K562 (cell line): ENCODE measurements at regions not wholly inside any gene's neighbourhood (a gene's known extent, or its start where the extent isn't known, plus 50 kb on each side); places are given as distances from the start of the nearest gene placed in this dataset.

Source experiments
- ATAC-seq: fragments of 200-7000 bp; cut with Tn5 transposase; 3 replicates; pipeline ENCODE4 v1.9.1; 2020; ENCODE audit warnings: moderate library complexity
- BruUV-seq: library from RNA; stranded (reverse); fragments of 400-500 nt; replicated peaks from 2 replicates; lab custom pipeline; 2021; lab: Mats Ljungman, UMichigan
- CTCF ChIA-PET: fragments of 300-600 bp; formaldehyde crosslinking; extraction: SDS; loops from one replicate; lab custom pipeline; 2021; ENCODE audit warnings: low intra/inter-chr PET ratio; lab: Yijun Ruan, JAX
- POLR2A ChIA-PET: fragments of 300-600, 350-650 bp; sonication (Branson Sonifier 250); formaldehyde crosslinking; extraction: SDS; loops from one replicate; lab custom pipeline; 2021; ENCODE audit warnings: antibody characterized with exemption, inconsistent platforms; lab: Yijun Ruan, JAX
- DNase-seq, 4 experiments: peaks; one replicate each; pipeline versions ENCODE4 v3.0.0 to v3.0.0-alpha.2; 2011 to 2018; ENCODE audit warnings: low spot score in 3 of 4, mixed read lengths in 3 of 4; ENCODE audit errors: extremely low read depth in 1 of 4
- FAIRE-seq: peaks from 2 replicates; lab custom pipeline; 2011; peaks lifted over from hg19 to GRCh38; lab: Jason Lieb, UNC
- H2AFZ ChIP-seq: 2 replicates; pipeline ENCODE4 v1.6.0; 2011; ENCODE audit warnings: low read depth, low read length, control low read depth, inconsistent platforms
- H3K27ac ChIP-seq: fragments of 200-600 bp; 3 replicates; pipeline ENCODE4 v1.8.0; 2011; ENCODE audit warnings: low read depth, mild to moderate bottlenecking, control low read depth, inconsistent platforms, low read length, moderate library complexity, mixed read lengths; ENCODE audit errors: extremely low read depth
- H3K27me3 ChIP-seq, 2 experiments: fragments of 300-600 bp in 1 of 2; 2 replicates in 1 of 2; 3 replicates in 1 of 2; pipeline versions ENCODE4 v1.6.0 to v1.8.0; 2011; ENCODE audit warnings: inconsistent platforms in 2 of 2, low read length in 2 of 2, mild to moderate bottlenecking in 1 of 2, mixed read lengths in 1 of 2, moderate library complexity in 1 of 2; ENCODE audit not compliant: control insufficient read depth in 2 of 2, insufficient read depth in 2 of 2
- H3K36me3 ChIP-seq: fragments of 300-600 bp; 3 replicates; pipeline ENCODE4 v1.8.0; 2011; ENCODE audit warnings: mild to moderate bottlenecking, low read length, inconsistent platforms; ENCODE audit not compliant: control insufficient read depth, insufficient read depth
- H3K4me1 ChIP-seq, 2 experiments: fragments of 200-600 bp in 1 of 2; replicated peaks in 1 of 2; 2 replicates in 1 of 2; 3 replicates in 1 of 2; pipeline versions ENCODE4 v1.5.1 to v1.8.0; 2011; ENCODE audit warnings: inconsistent platforms in 2 of 2, low read length in 2 of 2, mild to moderate bottlenecking in 1 of 2, mixed read lengths in 1 of 2, moderate library complexity in 1 of 2; ENCODE audit not compliant: control insufficient read depth in 2 of 2, insufficient read depth in 2 of 2
- H3K4me2 ChIP-seq: 2 replicates; pipeline ENCODE4 v1.6.1; 2011; ENCODE audit warnings: low read length, control low read depth, inconsistent platforms, mixed read lengths; ENCODE audit not compliant: insufficient read depth
- H3K4me3 ChIP-seq: fragments of 200-600 bp; sonication (generic), shearing (Covaris generic); 2 replicates; pipeline ENCODE4 v1.5.1; 2016; ENCODE audit warnings: control low read depth, inconsistent platforms
- H3K79me2 ChIP-seq: fragments of 200-600 bp; 3 replicates; pipeline ENCODE4 v1.8.0; 2011; ENCODE audit warnings: low read length, inconsistent platforms; ENCODE audit not compliant: control insufficient read depth, insufficient read depth
- H3K9ac ChIP-seq, 2 experiments: 2 replicates each; pipeline versions ENCODE4 v1.6.0 to v1.6.1; 2011; ENCODE audit warnings: low read depth in 2 of 2, low read length in 2 of 2, control low read depth in 1 of 2, inconsistent platforms in 1 of 2, mild to moderate bottlenecking in 1 of 2, mixed read lengths in 1 of 2; ENCODE audit not compliant: insufficient read depth in 1 of 2
- H3K9me1 ChIP-seq: one replicate; pipeline ENCODE4 v1.6.0; 2011; ENCODE audit warnings: inconsistent platforms, mild to moderate bottlenecking, low read length, moderate library complexity; ENCODE audit not compliant: control insufficient read depth, insufficient read depth
- H3K9me3 ChIP-seq: replicated peaks from 2 replicates; pipeline ENCODE4 v1.5.1; 2011; ENCODE audit warnings: low read depth, low read length, inconsistent platforms; ENCODE audit not compliant: control insufficient read depth, insufficient read depth
- H4K20me1 ChIP-seq: replicated peaks from 2 replicates; pipeline ENCODE4 v1.6.1; 2011; ENCODE audit warnings: low read length, inconsistent platforms, mixed read lengths; ENCODE audit not compliant: control insufficient read depth, insufficient read depth
- ADNP ChIP-seq: fragments of 200-800 bp; sonication (Bioruptor generic); IDR thresholded peaks from 2 replicates; pipeline ENCODE4 v1.6.1; 2016; ENCODE audit warnings: missing genetic modification characterization, missing compliant biosample characterization
- ATF4 ChIP-seq: fragments of 450-650 bp; formaldehyde crosslinking; IDR thresholded peaks from 2 replicates; pipeline ENCODE4 v1.4.0; 2022; ENCODE audit warnings: mild to moderate bottlenecking, moderate library complexity
- CTBP1 ChIP-seq: fragments of 450-650 bp; IDR thresholded peaks from 2 replicates; pipeline ENCODE4 v1.6.1; 2016; ENCODE audit warnings: borderline replicate concordance
- ELF4 ChIP-seq: fragments of 450-650 bp; formaldehyde crosslinking; IDR thresholded peaks from 2 replicates; pipeline ENCODE4 v1.4.0; 2022; ENCODE audit warnings: missing genetic modification characterization
- GATAD2B ChIP-seq: fragments of 450-650 bp; IDR thresholded peaks from 2 replicates; pipeline ENCODE4 v1.6.1; 2017; ENCODE audit warnings: mild to moderate bottlenecking, borderline replicate concordance
- GTF2A2 ChIP-seq: IDR thresholded peaks from 2 replicates; pipeline ENCODE4 v1.6.1; 2016; ENCODE audit warnings: mild to moderate bottlenecking, missing genetic modification characterization, missing compliant biosample characterization
- HMGN3 ChIP-seq: IDR thresholded peaks from 2 replicates; pipeline ENCODE4 v1.6.1; 2011; ENCODE audit warnings: borderline replicate concordance, low read depth, mild to moderate bottlenecking, mixed read lengths, low read length; ENCODE audit not compliant: insufficient read length; ENCODE audit errors: extremely low read depth
- IRF9 ChIP-seq: fragments of 450-650 bp; IDR thresholded peaks from 2 replicates; pipeline ENCODE4 v1.6.1; 2016; ENCODE audit warnings: missing biosample characterization, missing genetic modification characterization
- JUNB ChIP-seq: fragments of 450-650 bp; formaldehyde crosslinking; conservative IDR thresholded peaks from 2 replicates; pipeline ENCODE4 v1.4.0; 2020; ENCODE audit warnings: mild to moderate bottlenecking
- MAFF ChIP-seq: IDR thresholded peaks from 2 replicates; pipeline ENCODE4 v1.6.1; 2012; ENCODE audit warnings: low read length, improper control_type of control experiment
- MYBL2 ChIP-seq, 2 experiments: fragments of 450-650 bp in 1 of 2; sonication (generic) in 1 of 2; formaldehyde crosslinking in 1 of 2; IDR thresholded peaks; 2 replicates each; pipeline versions ENCODE4 v1.6.1 to v1.8.1; 2017 to 2022; ENCODE audit warnings: borderline replicate concordance in 1 of 2, inconsistent platforms in 1 of 2, low read depth in 1 of 2, mild to moderate bottlenecking in 1 of 2, missing genetic modification reagents in 1 of 2, moderate library complexity in 1 of 2
- MYNN ChIP-seq, 2 experiments: sonication (generic); formaldehyde crosslinking in 1 of 2; IDR thresholded peaks; 2 replicates each; pipeline versions ENCODE4 v1.5.0 to v1.6.1; 2016 to 2020; ENCODE audit warnings: antibody characterized with exemption in 1 of 2, missing genetic modification reagents in 1 of 2
- RCOR1 ChIP-seq, 2 experiments: IDR thresholded peaks; 2 replicates each; pipeline ENCODE4 v1.6.1; 2012; ENCODE audit warnings: low read depth in 2 of 2, low read length in 2 of 2, borderline replicate concordance in 1 of 2, improper control_type of control experiment in 1 of 2
- RNF219 ChIP-seq: fragments of 250-450 bp; sonication (Bioruptor Pico); IDR thresholded peaks from 2 replicates; pipeline ENCODE4 v1.5.0; 2022; ENCODE audit warnings: mild to moderate bottlenecking
- SRF ChIP-seq, 2 experiments: fragments of 250-450, 450-650 bp in 1 of 2; sonication (Bioruptor Pico) in 1 of 2; sonication (generic) in 1 of 2; formaldehyde crosslinking; IDR thresholded peaks; 2 replicates each; pipeline versions ENCODE4 v1.5.0 to v1.5.1; 2020 to 2022; ENCODE audit warnings: mild to moderate bottlenecking in 1 of 2, missing genetic modification reagents in 1 of 2
- THRAP3 ChIP-seq: fragments of 450-650 bp; IDR thresholded peaks from 2 replicates; pipeline ENCODE4 v1.6.1; 2016; ENCODE audit warnings: mild to moderate bottlenecking, inconsistent platforms, borderline replicate concordance
- ZNF217 ChIP-seq: sonication (generic); formaldehyde crosslinking; IDR thresholded peaks from 2 replicates; pipeline ENCODE4 v1.8.0; 2022; ENCODE audit warnings: mild to moderate bottlenecking, missing genetic modification reagents
- ZNF253 ChIP-seq: fragments of 250-450 bp; sonication (Bioruptor Pico); conservative IDR thresholded peaks from 2 replicates; pipeline ENCODE4 v1.6.1; 2021; ENCODE audit warnings: mild to moderate bottlenecking
- WGBS: fragments of 100-300 bp; shearing (Covaris generic); methylation state at CpG from one replicate; pipeline ENCODE4 v1.1.6; 2016; ENCODE audit warnings: low coverage, mixed read lengths; ENCODE audit not compliant: insufficient coverage; ENCODE audit errors: missing lambda C conversion rate; 5-methylcytosine and 5-hydroxymethylcytosine counted together
- in situ Hi-C: fragments of 300-500 bp; cut with MboI; formaldehyde crosslinking; loops from 4 replicates; pipeline ENCODE4 v1.15.0; 2018; ENCODE audit warnings: inconsistent platforms, mixed read lengths
- intact Hi-C: fragments of 100-400 bp; cut with micrococcal nuclease; formaldehyde crosslinking; loops from 2 replicates; pipeline ENCODE4 v1.14.2; 2022

- TF ChIP-seq RNF219 (no peak), GATAD2B (no peak), MYBL2 (IDR thresholded peaks at IDR 0.05; ENCODE audit: low read depth) (no peak), MYBL2 (CRISPR knock-in tag; IDR thresholded peaks at IDR 0.05; ENCODE audit: borderline replicate concordance) (no peak), THRAP3 (no peak), RCOR1 (IDR thresholded peaks at IDR 0.05; ENCODE audit: borderline replicate concordance in 1 of 2, low read depth in 2 of 2, low read length in 2 of 2) (no peak), ZNF253 (no peak)
Measured at GRCh38 chr1:219788091-219788490, 140.3 kb downstream of the SLC30A10 start (continued).

GRCh38 chr1:219784660-219785381 lies 143.5 kb downstream of the SLC30A10 start:
- no peaks in the 10 kb centered on the region for H3K4me1 ChIP-seq
- no peak for TF ChIP-seq SRF (CRISPR knock-in tag; IDR thresholded peaks at IDR 0.05)
- no peak for TF ChIP-seq GTF2A2 (tag)
- TF ChIP-seq HMGN3: no peak
- TF ChIP-seq ZNF217 (CRISPR knock-in tag): no peak
- no peak for TF ChIP-seq ATF4 (CRISPR knock-in tag)
- TF ChIP-seq ELF4: no peak
- TF ChIP-seq ADNP (tag): no peak
- no peak for TF ChIP-seq JUNB (CRISPR knock-in tag)
- TF ChIP-seq IRF9 (tag): no peak
- no peak for TF ChIP-seq MAFF
- no peak for TF ChIP-seq CTBP1
- no peak for TF ChIP-seq MYNN (IDR thresholded peaks at IDR 0.05)
- no peak for TF ChIP-seq MYNN (CRISPR knock-in tag; IDR thresholded peaks at IDR 0.05)
- no peaks in the 10 kb centered on the region for H3K9me1 ChIP-seq
- H3K4me3 ChIP-seq: no peak overlapping the region
- H3K9me3 ChIP-seq: no peaks in the 10 kb centered on the region
- H3K9ac ChIP-seq: no peak overlapping the region
- in situ Hi-C loops: no loop called here
- intact Hi-C loops: no loop called here
- no peak overlapping the region for H3K27ac ChIP-seq
- ChIA-PET POLR2A (no interaction called here), CTCF (no interaction called here)
- DNase-seq: no peak
- no peaks in the 10 kb centered on the region for H3K79me2 ChIP-seq
- no peak for ATAC-seq
- no peak for FAIRE-seq
- WGBS: 0% methylated on average over 8 of the region's 8 CpGs
- H3K4me2 ChIP-seq: no peak overlapping the region
- H3K27me3 ChIP-seq: 0 out of 5 replicates have a peak, but pooled peaks cover 0 to 1% of the 10 kb centered on the region in 2 experiments
- no peaks in the 10 kb centered on the region for H4K20me1 ChIP-seq
- H3K36me3 ChIP-seq: no peaks in the 10 kb centered on the region
- no TSS peak for BruUV-seq
- no peak overlapping the region for H2AFZ ChIP-seq
